ENCODE measurements at regions not wholly inside any gene's neighbourhood (a gene's known extent, or its start where the extent isn't known, plus 50 kb on each side); places are given as distances from the start of the nearest gene placed in this dataset.
"Not testable (repeated sequence)": the region's sequence is repeated elsewhere in the genome, so short reads cannot be mapped to it uniquely, and the experiment has no call there.

DNA sequence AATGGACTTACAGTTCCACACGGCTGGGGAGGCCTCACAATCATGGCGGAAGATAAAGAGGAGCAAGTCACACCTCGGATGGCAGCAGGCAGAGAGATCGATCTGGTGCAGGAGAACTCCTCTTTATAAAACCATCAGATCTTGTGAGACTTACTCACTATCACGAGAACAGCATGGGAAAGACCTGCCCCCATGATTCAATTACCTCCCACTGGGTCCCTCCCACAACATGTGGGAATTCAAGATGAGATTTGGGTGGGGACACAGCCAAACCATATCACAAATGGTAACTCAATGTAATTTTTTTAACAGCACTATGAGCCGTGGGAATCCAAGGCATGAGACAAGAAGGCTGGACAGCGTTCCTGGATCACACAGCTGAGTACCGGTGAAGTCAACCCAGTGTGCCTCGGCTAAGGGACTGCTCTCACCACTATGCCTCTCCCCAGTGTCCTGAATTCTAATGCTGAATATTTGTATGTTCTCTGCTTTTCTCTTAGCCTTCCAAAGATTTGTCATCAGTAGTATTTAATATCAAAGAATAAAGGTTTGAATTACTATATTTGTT lies 84.3 kb downstream of the IRS2 start:
- not testable (repeated sequence) for DNase-seq

DNA sequence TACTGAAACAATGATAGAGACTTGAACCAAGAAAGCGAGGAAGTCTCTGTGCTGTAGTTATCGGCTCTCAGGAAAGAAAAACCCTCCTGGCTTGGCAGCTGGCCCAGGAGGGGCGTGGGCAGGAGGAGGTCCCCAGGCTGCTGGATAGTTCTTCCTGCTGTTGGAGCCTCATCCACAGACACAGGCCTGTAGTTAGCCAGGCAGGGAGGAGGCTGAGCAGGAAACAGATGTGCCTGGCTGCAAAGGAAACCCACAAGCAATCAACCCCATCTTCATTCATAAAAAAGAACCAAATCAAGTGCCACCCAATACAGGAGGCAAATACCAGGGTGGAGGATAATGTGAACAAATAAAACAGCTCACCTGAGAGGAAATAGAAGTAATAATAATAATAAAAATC lies 86.2 kb downstream of the IRS2 start:
- peak; percentile 79 for DNase-seq

DNA sequence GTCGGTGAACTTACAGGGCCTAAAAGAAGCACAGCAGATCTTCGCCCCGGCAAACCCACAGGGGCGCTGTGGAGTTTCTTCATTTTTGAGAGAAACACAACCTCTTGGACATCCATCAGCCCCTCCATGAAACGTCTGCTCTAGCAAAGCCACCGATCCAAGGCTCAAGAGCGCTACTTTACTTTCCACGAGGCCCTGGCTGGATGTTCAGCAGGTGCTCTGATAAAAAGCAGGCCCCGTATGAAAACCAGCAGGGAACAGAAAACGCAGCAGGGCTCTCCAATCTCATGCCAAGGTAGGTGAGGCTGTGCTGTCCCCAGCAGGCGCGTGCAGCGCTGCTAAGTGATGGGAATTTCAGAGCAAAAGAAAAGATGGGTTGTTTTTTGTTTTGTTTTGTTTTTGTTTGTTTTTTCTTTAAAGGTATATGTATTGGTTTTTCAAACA lies 86.7 kb downstream of the IRS2 start:
- no peak for DNase-seq

DNA sequence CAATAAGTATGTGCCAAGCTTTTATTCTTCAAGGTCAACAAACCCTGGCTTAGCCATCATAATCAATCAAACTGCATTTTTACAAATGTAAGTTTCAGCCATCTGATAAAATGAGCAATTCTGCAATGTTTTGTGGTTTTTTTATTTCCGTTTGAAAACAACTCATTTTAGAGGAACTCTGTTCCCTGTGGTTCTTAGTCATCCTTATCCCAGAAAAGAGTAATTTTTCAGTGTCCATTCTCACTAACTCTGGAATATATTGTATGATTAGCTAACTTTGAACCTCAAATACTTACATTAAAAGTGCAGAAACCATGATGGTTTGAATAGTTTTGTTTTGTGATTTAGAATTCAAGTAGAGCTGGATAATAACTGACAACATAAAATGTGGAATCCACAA lies 87.6 kb downstream of the IRS2 start:
- no peak for DNase-seq

DNA sequence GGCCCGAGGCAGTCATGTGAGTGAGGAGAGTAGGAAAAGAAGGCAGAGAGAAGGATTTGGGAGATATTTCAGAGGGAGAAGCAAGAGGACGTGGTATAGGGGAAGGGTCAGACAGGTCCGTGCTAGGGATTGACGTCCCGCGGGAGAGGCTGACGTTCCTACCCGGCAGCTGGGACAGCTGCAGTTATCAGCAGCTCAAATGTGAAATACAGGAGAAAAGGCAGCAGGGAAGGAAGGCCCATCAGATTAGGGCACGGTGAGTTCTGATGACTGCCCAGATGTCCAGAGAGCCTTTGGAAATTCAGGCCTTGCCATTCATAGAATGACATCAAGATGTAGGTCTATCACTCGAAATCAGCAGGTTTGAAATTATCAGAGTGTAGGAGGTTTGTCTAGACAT lies 88.4 kb downstream of the IRS2 start:
- no peak for DNase-seq

DNA sequence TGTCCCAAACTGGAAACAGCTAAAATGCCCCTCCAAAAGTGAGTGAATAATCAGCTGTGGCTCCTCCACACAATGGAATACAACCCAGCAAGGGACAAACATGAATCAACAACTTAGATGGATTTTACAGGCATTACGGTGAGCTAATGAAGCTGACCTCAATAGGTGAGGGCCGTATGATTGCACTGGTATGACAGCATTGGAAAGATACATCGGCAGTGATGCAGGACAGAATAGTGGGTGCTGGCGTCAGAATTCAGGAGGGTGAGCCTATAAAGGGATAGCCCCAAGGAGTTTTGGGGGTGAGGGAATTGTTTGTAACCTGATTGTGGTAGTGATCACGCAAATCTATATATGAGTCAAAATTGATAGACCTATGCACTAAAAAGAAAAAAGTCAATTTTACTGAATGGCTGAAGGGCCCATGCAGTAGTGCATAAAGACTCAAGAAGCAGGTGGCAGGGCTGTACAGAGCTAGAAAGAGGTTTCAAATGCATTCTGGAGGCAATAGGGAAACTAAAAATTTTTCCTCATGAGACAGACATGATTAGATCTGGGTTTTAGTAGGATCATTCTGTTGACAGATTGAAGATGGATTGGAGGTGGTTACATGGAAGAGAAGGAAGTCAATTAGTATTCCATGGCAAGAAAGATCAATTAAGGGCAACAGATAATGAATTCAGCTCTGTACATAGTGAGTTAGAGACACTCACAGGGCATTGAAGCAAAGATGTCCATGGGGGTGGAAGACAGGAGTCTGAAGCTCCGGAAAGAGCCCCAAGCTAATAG lies 90.8 kb downstream of the IRS2 start:
- DNase-seq, result no peak

DNA sequence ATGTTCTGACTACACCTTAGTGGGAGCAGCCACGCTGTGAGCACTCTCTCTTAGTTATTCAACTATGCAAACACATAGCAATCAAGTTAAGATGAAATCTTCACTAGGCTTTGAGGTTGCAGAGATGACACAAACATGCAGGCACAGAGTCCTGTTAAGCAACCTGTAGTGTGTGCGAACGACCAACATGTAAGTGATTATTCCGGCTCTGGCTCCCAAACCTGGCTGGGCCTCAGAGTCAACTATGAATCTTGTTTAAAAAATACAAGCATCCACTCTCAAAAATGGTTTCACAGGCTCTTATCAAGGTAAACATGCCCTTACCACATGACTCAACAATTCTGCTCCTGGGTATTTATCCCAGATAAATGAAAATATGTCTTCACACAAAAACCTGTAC lies 91.4 kb downstream of the IRS2 start:
- no peak for DNase-seq

DNA sequence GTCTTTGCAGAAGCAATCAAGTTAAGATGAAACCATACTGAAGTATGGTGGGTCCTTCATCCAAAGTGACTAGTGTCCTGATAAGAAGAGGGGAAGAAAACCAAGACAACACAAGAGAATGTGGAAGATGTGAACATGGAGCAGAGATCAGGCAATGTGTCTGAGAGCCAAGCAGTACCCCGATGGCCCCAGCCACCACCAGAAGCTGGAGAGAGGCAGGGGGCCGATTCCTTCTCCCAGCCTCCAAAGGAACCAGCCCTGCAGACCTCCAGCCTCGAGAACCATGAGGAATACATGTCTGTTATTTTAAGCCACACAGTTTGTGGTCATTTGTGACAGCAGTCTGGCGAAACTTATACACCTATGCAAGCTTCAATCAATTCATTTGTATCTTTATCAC lies 93.2 kb downstream of the IRS2 start:
- DNase-seq, result no peak

DNA sequence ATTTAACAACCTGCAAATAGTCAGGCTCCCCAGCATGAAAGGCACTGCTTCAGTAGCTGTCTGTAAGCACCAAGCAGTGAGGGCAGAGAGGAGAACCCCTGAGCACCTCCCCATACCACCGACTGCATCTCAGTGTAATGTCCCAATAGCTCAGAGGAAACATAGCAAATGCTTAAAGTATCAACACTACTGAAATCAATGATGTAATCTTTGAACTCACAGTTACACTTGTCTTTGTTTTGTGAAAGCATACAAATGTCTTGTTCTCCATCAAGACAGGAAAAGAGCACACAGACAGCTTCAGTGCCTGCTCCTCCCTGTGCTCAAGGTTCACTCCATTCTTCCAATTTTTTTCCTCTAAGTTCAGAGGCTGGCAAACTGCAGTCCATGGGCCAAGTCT lies 94.7 kb downstream of the IRS2 start:
- DNase-seq, result no peak

DNA sequence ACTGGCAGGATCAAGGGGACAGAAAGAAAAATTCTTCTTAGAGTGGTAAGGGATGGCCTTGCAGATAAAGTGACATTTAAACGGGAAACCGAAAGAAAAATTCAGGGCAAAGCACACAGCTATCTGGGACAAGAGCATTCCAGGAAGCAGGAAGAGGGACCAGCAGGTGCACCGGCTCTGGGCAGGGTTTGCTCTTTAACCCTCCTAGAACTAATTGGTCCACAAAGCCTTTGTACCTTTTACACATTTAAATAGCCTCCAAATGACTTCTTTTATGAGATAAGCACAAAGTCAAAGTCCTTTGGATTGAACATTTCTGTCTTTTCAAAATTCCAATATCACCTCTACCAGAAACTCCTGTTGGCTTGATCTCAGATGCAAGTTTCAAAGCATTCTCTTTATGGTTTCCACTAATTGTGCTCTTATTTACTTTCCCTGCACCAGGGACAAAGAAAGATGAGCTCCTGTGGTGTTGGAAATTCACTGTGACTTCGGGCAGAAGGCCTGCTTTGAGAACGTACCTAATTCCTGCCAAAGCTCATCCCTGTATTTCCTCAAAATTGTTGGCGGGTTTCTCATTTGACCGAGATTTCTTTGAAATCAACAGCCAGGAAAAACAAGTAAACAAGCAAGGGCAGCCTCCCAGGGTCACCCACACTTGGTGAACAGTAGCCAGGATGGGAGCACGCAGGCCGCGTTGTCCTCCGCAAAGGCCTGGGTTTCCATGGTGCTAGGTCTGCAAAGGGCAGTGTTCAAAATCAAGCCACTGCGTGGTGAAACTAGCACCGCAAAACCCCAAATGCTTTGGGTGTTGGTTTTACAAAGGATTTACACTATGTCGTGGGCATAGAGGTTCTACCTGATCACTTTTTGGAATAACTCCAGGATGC lies 98.6 kb downstream of the IRS2 start:
- DNase-seq, result no peak

DNA sequence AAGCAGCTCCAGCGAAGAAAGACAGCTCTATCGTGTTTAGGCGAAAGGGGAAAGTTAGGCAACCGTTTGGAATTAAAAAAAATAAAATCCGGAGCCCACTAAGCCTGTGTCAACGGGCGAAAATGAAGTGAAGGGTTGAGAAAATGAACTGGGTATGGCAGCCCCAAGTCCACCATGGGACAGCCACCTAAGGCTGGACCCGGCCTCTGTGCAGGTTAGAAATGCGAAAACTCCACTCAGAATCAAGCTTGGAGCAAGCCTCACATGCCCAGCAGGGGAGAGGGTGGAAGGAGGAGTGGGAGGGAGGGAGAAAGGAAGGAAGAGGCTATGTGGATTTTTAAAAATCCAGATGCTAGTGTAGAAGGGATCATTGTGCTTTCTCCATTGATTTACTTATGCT lies 101.2 kb downstream of the IRS2 start:
- DNase-seq, result no peak

DNA sequence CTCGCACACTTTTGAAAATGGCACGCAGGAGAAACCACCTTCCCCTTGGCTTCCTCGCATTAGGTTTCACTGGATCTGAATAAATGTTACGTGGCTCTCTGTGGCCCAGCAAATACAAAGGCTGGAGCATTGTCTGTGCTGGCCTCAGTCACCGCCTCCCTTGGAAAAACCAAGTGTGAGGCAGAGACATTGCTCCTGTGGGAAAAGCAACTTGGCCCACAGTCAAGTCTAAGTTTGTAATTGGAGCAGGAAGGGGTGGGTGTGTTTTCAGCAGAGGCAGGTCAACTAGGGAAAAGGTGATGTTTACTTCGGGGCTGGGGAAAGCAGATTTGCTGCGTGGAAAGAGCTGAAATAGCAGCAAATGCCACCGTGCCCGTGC lies 101.6 kb downstream of the IRS2 start:
- no peak for DNase-seq

DNA sequence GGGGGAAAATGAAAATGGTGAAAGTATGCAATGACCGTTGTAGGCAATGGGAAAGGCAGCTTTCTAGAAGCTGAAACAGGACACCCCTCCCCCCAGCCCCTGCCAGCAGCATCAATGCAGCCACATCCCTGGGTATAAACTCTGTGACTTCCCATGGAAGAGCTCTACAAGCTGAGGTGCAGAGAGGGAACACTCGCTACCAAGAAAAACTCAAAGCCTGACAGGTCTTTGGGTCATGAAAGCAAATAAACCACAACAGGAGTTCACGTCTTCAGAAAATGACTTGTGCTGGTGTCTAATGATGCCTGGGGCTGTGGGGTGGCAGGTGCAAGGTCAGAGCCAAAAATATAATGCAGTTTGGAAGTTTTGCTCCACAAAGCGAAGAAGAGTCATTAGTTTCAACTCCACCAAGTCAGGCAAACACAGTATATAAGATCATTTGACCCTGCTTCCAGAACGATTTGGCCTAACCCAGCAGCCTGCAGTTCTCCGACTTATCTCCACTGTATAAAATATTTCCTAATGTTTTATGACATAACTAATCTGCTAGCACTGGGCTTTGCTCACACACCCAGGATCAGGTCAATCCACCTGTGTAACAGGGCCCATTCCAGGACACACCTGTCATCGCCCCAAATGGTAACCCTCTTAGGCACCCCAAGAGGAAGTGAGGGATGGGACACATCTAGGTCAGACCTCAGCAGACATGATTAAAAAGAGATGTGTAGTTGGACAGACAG lies 102.1 kb downstream of the IRS2 start:
- DNase-seq, result no peak

DNA sequence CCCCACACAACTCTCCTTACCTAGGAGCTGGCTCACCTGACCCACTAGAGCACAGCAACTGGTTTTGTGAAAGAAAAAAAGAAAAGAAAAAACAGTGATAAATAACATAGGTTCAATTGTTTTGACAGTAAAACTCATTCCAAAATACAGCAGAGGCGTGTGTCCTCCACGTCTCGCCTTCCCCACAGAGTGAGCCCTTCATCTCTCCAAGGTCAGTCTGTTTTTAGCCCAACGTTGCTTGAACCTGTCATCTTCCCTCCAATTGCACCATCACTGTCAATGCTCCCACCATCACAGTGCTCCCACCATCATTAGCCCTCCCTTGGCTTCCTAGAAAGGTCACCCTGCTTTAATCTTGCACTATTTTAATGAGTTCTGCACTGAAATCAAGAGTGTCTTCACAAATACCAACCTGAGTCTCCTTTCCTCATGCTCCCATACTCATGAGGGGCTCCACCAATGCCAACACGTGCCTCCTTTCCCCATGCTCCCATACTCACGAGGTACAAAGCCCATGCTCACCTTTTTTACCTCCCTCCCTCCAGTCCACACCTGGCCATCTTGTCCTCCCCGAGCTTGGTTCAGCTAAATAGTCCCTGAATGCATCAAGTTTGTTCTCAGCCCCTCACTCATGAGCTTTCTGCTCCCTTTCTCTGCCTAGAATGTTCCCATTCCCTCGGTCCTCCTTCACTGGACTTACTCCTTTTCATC lies 103.7 kb downstream of the IRS2 start:
- DNase-seq, result no peak

DNA sequence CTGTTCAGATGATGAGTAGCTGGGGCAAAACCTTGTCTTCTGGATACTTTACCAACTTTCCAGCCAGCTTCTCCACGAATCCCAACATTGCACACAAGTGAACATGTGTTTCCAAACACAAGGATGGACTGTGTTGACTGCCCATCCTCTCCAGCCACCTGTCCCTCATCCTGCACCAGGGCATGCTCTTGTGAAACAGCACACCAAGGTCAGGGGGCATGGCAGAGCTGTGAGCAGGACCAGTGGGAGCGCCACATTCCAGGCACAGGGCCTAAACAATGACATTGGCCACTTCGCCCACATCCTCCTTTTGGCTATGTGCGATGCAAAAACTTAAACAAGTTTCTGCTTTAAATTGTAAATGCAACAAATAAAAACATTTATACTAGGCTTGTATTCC lies 105.5 kb downstream of the IRS2 start:
- no peak for DNase-seq

DNA sequence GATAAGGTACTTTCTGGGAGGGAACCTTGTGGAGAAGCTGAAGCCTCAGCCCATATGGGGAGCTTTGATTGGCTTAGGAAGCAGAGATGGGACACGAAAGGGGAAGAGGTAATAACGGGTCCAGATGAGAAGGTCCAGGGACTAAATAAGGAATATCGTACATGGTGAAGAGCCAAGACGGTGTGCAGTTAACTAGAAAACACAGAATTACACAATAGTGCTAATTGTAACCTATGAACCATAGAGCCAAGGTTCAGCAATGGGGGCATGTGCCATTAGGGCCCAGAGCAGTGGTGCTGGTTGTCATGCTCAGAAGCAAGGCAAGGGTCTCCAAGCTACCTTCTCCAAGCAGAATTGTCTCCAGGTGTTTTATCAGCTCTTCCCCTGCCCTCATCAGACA lies 106.1 kb downstream of the IRS2 start:
- DNase-seq, result no peak

DNA sequence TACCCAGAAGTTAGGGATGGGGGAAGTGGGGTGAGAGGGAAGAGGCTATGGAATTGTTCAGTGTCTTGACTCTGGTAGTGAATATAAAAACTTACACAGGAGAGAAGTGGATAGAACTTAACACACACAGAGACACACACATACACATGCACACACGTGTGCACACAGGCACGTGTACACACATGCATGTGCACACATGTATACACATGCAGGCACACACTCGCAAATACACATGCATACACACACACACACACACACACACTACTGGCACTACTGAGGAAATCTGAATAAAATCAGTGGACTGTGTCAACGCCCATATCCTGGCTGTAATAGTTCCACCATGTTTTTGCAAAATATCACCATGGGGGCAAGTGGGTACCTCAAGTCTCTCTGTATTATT lies 107.9 kb downstream of the IRS2 start:
- no peak for DNase-seq

DNA sequence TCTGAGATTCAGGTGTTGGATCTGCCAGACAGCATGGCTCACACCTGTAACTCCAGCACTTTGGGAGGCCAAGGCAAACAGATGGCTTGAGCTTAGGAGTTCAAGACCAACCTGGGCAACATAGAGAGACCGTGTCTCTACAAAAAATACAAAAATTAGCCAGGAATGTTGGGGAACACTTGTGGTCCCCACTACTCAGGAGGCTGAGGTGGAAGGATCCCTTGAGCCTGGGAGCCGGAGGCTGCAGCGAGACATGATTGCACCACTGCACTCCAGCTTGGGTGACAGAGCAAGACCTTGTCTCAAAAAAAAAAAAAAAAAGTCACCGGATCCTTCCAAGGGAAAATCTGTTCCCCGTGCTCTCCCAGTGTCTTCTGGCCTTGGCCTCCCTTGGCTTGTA lies 109.2 kb downstream of the IRS2 start:
- DNase-seq, result no peak

DNA sequence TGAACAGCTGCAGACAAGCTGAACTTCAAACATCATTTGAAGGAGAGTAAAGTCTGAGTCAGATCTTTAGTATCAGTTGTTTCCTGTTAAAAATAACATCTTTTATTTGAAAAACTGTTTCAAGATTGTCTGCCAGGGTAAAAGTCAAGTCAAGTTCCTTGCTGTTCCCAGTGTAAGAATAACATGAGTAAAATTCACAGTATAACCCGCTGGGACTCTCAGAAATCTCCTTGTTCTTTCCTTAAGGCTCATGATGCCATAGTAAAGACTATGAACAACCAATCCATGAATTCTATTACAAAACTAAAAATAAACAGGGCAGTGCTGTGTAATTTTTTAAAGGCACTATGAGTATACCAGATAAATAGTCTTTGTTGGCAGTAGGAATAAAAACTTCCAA lies 112.9 kb downstream of the IRS2 start:
- DNase-seq, result no peak

DNA sequence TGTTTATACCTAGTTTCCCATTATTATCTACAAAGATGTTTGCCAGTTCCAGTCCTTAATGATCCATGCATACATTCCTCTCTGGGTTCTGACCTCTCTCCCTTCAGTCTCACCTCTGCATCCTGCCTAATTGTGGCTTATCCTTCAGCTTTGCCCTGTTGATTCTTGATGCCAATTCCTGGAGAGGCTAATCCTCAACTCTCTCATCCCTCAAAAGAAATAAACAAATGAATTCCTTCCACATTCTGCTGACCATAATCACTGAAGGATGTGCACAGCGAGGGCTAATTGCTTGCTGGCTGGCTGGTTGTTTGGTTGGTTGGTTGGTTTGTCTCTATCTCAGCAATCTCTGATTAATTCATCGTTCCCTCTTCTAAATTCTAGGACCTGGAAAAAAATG lies 113.8 kb downstream of the IRS2 start:
- DNase-seq, result no peak

DNA sequence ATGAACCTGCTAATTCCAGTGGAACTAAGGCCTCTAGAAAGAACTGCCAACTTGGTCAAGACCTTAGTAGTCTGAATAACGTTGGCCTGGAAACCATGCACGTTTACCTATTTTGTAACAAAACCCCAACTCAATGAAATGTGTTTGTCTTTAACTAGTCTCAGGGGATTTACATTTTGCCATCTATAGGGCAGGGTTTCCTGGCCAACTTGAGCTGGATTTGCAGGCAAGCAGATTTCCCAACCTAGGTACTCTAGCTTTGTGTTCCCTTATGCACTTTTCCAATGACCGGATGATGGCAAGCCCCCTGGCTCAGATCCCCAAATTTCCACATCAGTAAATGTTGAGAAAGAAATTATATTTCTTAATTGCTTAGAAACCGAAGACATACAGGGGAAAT lies 114.5 kb downstream of the IRS2 start:
- DNase-seq, result no peak

DNA sequence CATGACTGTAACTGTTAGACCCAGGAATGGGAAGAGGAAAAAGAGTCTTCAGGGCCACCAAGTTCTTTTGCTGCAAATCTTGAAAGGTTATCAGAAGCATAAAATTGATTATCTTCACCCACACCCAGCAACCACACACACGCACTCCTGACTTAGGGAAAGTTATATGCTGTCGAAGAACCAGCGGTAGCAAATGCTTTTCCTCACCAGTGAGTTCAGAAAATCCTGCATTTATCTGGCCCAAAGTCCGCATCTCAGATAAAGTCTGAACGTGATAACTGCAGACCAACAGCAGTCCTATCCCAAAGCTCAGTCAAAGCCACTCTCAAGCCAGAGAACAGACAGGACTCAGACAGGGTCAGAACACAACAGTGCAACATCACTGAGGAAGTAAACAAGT lies 115.6 kb downstream of the IRS2 start:
- no peak for DNase-seq

DNA sequence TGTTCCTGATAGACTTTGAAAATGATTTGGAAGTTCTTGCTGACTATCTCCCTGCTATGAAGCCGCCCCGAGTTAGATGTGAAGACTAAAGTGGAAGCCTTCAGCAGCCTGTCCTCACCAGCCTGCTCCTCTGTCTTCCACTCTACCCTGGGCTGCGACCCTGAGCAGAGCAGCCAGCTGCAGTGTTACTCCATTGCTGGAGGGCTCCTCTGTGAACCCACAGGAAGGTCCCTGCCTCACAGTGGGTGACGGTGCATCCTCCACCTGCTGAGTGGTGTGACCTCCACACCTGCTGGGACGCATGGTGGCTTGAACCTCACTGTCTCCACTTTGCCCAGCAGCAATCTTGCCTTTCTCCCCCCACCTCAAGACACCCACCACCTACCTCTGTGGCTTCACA lies 116.4 kb downstream of the IRS2 start:
- DNase-seq, result no peak
